Type B pancreatic cell (in vitro differentiated cells): ENCODE measurements at regions not wholly inside any gene's neighbourhood (a gene's known extent, or its start where the extent isn't known, plus 50 kb on each side); places are given as distances from the start of the nearest gene placed in this dataset.

Source experiments
- DNase-seq: peaks from one replicate; pipeline ENCODE4 v3.0.0; 2021; ENCODE audit warnings: mixed read lengths; ENCODE audit not compliant: unreplicated experiment; ENCODE audit errors: extremely low spot score
- H3K27ac Mint-ChIP-seq: 2 replicates; pipeline ENCODE4 v1.8.0; 2021; ENCODE audit warnings: mild to moderate bottlenecking, mixed read lengths
- H3K27me3 Mint-ChIP-seq: 2 replicates; pipeline ENCODE4 v1.8.0; 2021; ENCODE audit warnings: mixed read lengths
- H3K36me3 Mint-ChIP-seq: 2 replicates; pipeline ENCODE4 v1.8.0; 2021; ENCODE audit warnings: mixed read lengths
- H3K4me1 Mint-ChIP-seq: one replicate; pipeline ENCODE4 v1.8.0; 2021; ENCODE audit warnings: mixed read lengths; ENCODE audit not compliant: unreplicated experiment
- H3K4me3 Mint-ChIP-seq: 2 replicates; pipeline ENCODE4 v1.8.0; 2021; ENCODE audit warnings: mild to moderate bottlenecking, mixed read lengths
- H3K9me3 Mint-ChIP-seq: 2 replicates; pipeline ENCODE4 v1.8.0; 2021; ENCODE audit warnings: mixed read lengths
- TF ChIP-seq, protein P1 (sequence below): fragments of 200-600 bp; sonication (generic); conservative IDR thresholded peaks from 2 replicates; pipeline ENCODE4 v1.5.0; 2021; ENCODE audit warnings: antibody characterized with exemption, mild to moderate bottlenecking

DNA sequence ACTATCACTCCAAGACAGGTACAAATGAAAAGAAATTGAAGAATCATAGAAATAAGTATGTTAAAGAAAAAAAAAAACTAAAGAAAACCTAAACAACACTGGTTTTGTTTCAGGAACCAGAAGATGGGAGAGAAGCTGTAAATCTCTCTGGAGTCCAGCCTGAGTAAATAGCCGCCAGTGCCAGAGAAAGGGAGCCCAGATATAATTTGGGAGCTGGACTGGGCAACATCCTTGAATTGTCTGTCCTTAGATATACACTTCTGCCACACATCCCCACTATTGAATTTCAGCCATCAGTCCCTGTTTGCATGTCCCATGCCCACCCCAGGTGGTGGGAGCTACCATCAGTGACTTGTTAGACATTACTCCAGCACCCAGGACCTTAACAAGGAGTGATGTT is 979.6 kb downstream of the DTWD2 start:
- H3K4me1 Mint-ChIP-seq = no peaks in the 10 kb centered on the region
- no peaks in the 10 kb centered on the region for H3K9me3 Mint-ChIP-seq
- no peak overlapping the region for H3K27ac Mint-ChIP-seq
- TF ChIP-seq, protein P1, sequence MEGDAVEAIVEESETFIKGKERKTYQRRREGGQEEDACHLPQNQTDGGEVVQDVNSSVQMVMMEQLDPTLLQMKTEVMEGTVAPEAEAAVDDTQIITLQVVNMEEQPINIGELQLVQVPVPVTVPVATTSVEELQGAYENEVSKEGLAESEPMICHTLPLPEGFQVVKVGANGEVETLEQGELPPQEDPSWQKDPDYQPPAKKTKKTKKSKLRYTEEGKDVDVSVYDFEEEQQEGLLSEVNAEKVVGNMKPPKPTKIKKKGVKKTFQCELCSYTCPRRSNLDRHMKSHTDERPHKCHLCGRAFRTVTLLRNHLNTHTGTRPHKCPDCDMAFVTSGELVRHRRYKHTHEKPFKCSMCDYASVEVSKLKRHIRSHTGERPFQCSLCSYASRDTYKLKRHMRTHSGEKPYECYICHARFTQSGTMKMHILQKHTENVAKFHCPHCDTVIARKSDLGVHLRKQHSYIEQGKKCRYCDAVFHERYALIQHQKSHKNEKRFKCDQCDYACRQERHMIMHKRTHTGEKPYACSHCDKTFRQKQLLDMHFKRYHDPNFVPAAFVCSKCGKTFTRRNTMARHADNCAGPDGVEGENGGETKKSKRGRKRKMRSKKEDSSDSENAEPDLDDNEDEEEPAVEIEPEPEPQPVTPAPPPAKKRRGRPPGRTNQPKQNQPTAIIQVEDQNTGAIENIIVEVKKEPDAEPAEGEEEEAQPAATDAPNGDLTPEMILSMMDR = no peak
- H3K4me3 Mint-ChIP-seq = no peak overlapping the region
- no peaks in the 10 kb centered on the region for H3K27me3 Mint-ChIP-seq
- no peak for DNase-seq
- H3K36me3 Mint-ChIP-seq = no peaks in the 10 kb centered on the region

DNA sequence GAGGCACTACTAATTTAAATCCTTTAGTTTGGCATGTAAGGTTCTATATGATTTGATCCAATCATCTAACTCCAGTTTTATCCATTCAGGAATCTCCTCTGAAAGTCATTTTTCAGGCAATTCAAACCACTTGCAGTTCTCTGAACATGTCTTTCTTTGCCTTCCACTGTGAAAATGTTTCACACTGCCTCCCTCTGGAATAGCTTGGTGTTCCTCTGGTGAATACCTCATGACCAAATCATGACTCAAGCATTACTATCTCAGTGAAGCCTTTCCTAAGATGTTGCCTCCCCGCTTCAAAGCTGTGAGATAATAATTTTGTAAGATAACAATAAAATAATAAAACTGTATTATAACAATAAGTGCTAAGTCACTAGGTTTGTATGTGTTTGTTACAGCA is 981.1 kb downstream of the DTWD2 start:
- H3K4me1 Mint-ChIP-seq = no peaks in the 10 kb centered on the region
- DNase-seq = no peak
- H3K27ac Mint-ChIP-seq = no peak overlapping the region
- no peaks in the 10 kb centered on the region for H3K27me3 Mint-ChIP-seq
- no peaks in the 10 kb centered on the region for H3K36me3 Mint-ChIP-seq
- TF ChIP-seq, protein P1 = no peak
- no peak overlapping the region for H3K4me3 Mint-ChIP-seq
- H3K9me3 Mint-ChIP-seq = no peaks in the 10 kb centered on the region

DNA sequence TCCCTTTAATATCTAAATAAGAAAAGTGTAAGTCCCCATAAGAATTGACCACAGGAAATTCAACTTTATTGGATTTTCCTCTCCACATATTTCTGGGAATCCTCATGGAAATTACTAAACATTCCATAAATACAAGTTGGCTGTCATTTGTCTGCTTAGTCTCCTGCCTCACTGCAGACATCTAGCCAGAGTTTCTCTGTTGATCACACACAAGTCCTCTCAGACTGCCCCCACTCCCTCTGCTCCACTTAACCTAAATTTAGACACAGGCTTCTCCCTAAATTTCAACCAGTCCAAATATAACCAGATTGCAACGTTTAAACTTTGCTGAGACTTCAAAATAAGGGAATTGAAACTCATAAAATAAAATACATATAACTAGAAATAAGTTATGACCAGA is 982.1 kb downstream of the DTWD2 start:
- no peak for DNase-seq
- H3K4me3 Mint-ChIP-seq = no peak overlapping the region
- TF ChIP-seq, protein P1 = no peak
- H3K36me3 Mint-ChIP-seq = no peaks in the 10 kb centered on the region
- H3K27me3 Mint-ChIP-seq = no peaks in the 10 kb centered on the region
- no peak overlapping the region for H3K27ac Mint-ChIP-seq
- H3K9me3 Mint-ChIP-seq = no peaks in the 10 kb centered on the region
- no peaks in the 10 kb centered on the region for H3K4me1 Mint-ChIP-seq

DNA sequence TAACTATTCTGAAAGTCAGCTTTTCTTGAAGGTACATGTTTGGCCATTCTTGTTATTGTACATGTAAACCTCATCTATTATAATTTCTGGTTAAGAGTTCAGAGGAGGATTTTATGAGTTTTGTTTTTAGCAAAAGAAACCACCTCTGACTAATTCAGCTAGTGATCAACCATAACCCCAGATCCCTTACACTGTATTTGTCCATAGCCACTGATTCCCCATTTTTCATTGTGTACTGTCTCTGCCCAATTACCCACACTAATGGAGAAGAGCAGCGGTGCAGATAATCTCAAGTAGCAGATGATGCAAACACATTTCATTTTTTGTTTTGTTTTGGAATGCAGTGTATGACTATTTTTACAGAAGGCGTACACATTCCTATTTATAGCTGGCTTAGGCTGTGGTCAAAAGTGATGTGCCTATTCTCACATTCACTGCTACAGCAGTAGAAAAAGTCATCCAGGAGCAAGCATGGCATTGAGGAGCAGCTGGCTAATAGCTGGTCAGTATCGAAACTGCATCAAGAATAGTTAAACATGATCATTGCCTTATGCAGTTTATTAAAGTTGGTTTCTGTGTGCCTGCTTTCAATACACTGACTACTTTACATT is 988.3 kb downstream of the DTWD2 start:
- H3K9me3 Mint-ChIP-seq = no peaks in the 10 kb centered on the region
- H3K27ac Mint-ChIP-seq = no peak overlapping the region
- H3K4me1 Mint-ChIP-seq = no peaks in the 10 kb centered on the region
- H3K27me3 Mint-ChIP-seq = no peaks in the 10 kb centered on the region
- DNase-seq = no peak
- H3K4me3 Mint-ChIP-seq = no peak overlapping the region
- no peaks in the 10 kb centered on the region for H3K36me3 Mint-ChIP-seq
- TF ChIP-seq, protein P1 = no peak

DNA sequence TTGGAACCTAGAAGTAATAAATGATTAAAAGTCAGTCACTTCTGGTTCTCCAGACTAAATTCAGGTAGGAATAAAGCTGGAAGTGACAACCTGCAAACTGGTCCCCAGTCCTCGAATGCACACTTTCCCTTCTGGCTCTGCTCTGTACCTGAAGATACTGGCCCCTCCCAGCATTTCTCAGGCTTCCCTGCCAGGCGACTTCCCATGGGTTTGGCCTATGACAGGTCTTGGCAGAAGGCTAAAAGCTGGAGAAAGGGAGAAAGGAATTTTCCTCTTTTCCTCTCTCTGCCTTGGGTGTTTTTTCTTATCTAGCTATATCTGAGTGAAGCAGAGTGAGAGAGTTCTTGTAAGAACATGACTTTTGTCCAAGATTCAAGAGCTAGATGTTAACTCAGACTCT is 1005.7 kb downstream of the DTWD2 start:
- Mint-ChIP-seq H3K27ac (no peak overlapping the region), H3K9me3 (no peaks in the 10 kb centered on the region), H3K4me3 (no peak overlapping the region), H3K27me3 (no peaks in the 10 kb centered on the region), H3K4me1 (no peaks in the 10 kb centered on the region), H3K36me3 (no peaks in the 10 kb centered on the region)
- TF ChIP-seq, protein P1 = no peak
- DNase-seq = no peak

DNA sequence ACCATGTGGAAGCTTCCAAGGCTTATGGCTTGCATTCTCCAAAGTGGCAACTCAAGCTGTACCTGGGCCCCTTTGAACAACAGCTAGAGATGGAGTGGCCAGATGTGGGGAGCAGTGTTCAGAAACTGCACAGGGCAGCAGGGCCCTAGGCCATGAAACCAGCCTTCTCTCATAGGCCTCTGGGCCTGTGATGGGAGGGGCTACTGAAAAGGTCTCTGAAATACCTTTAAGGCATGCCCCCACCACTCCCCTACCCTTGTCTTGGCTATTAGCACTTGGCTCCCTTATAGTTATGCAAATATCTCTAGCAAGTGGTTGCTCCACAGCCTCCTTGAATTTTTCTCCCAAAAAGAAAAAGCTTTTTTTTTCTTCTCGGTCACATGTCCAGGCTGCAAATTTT is 1014.6 kb downstream of the DTWD2 start:
- TF ChIP-seq, protein P1 = no peak
- no peak overlapping the region for H3K27ac Mint-ChIP-seq
- no peaks in the 10 kb centered on the region for H3K4me1 Mint-ChIP-seq
- no peak overlapping the region for H3K4me3 Mint-ChIP-seq
- H3K9me3 Mint-ChIP-seq = peaks cover 6% of the 10 kb centered on the region
- no peaks in the 10 kb centered on the region for H3K36me3 Mint-ChIP-seq
- no peaks in the 10 kb centered on the region for H3K27me3 Mint-ChIP-seq
- no peak for DNase-seq
